Subcutaneous abdominal adipose tissue (tissue), 5 donors: ENCODE measurements at regions not wholly inside any gene's neighbourhood (a gene's known extent, or its start where the extent isn't known, plus 50 kb on each side); places are given as distances from the start of the nearest gene placed in this dataset.

ENCODE experiments used
- H3K27ac ChIP-seq: one replicate; pipeline ENCODE4 v1.7.0; 2013; ENCODE audit warnings: low read depth, mild to moderate bottlenecking, inconsistent platforms, low read length, moderate library complexity
- H3K27me3 ChIP-seq, 5 donors: one replicate each; pipeline ENCODE4 v1.7.0; 2013; ENCODE audit warnings: low read length in 5 of 5, inconsistent platforms in 1 of 5; ENCODE audit not compliant: control insufficient read depth in 5 of 5, insufficient read depth in 4 of 5
- H3K36me3 ChIP-seq, 5 donors: one replicate each; pipeline ENCODE4 v1.7.0; 2013; ENCODE audit warnings: low read length in 5 of 5; ENCODE audit not compliant: control insufficient read depth in 5 of 5, insufficient read depth in 5 of 5
- H3K4me1 ChIP-seq, 5 donors: one replicate each; pipeline ENCODE4 v1.7.0; 2013; ENCODE audit warnings: low read length in 5 of 5, mild to moderate bottlenecking in 3 of 5, moderate library complexity in 1 of 5; ENCODE audit not compliant: control insufficient read depth in 5 of 5, insufficient read depth in 5 of 5
- H3K4me3 ChIP-seq, 5 donors: one replicate each; pipeline ENCODE4 v1.7.0; 2013; ENCODE audit warnings: low read length in 5 of 5, low read depth in 1 of 5
- H3K9ac ChIP-seq, 5 donors: one replicate each; pipeline ENCODE4 v1.7.0; 2013; ENCODE audit warnings: low read length in 5 of 5, mild to moderate bottlenecking in 4 of 5, moderate library complexity in 3 of 5
- H3K9me3 ChIP-seq, 5 donors: one replicate each; pipeline ENCODE4 v1.7.0; 2013; ENCODE audit warnings: low read length in 5 of 5; ENCODE audit not compliant: control insufficient read depth in 5 of 5
- donor health status: healthy.
- donor health status: healthy.
- donor health status: healthy.
- donor health status: healthy.
- donor health status: healthy.

GRCh38 chr1:42052072-42052699 lies 101.0 kb upstream of the GUCA2B start:
- Histone ChIP-seq H3K27ac (no peak overlapping the region), H3K4me1 (no peaks in the 10 kb centered on the region), H3K4me3 (no peak overlapping the region), H3K27me3 (no peaks in the 10 kb centered on the region), H3K9ac (no peak overlapping the region), H3K36me3 (no peaks in the 10 kb centered on the region), H3K9me3 (no peaks in the 10 kb centered on the region)

GRCh38 chr1:42047508-42047880 lies 105.7 kb upstream of the GUCA2B start:
- Histone ChIP-seq H3K4me1 (no peaks in the 10 kb centered on the region), H3K36me3 (no peaks in the 10 kb centered on the region), H3K27me3 (peaks cover 0 to 4% (median 0%) of the 10 kb centered on the region in 5 donors), H3K9me3 (no peaks in the 10 kb centered on the region), H3K27ac (no peak overlapping the region), H3K9ac (no peak overlapping the region), H3K4me3 (no peak overlapping the region)

GRCh38 chr1:42046761-42047507 lies 106.3 kb upstream of the GUCA2B start:
- Histone ChIP-seq H3K4me1 (no peaks in the 10 kb centered on the region), H3K9ac (no peak overlapping the region), H3K27ac (no peak overlapping the region), H3K36me3 (no peaks in the 10 kb centered on the region), H3K27me3 (peaks cover 0 to 4% (median 0%) of the 10 kb centered on the region in 5 donors), H3K4me3 (no peak overlapping the region), H3K9me3 (no peaks in the 10 kb centered on the region)

- no peak overlapping the region for H3K4me3 ChIP-seq
- no peaks in the 10 kb centered on the region for H3K4me1 ChIP-seq
- no peaks in the 10 kb centered on the region for H3K9me3 ChIP-seq
- H3K9ac ChIP-seq = no peak overlapping the region
- H3K36me3 ChIP-seq = no peaks in the 10 kb centered on the region
- peaks cover 0 to 4% (median 0%) of the 10 kb centered on the region in 5 donors for H3K27me3 ChIP-seq
- H3K27ac ChIP-seq = no peak overlapping the region
Measured at GRCh38 chr1:42044346-42044745, 108.9 kb upstream of the GUCA2B start.

- H3K27me3 ChIP-seq = peaks cover 0 to 4% (median 0%) of the 10 kb centered on the region in 5 donors
- H3K4me3 ChIP-seq = no peak overlapping the region
- H3K4me1 ChIP-seq = no peaks in the 10 kb centered on the region
- no peaks in the 10 kb centered on the region for H3K36me3 ChIP-seq
- H3K27ac ChIP-seq = no peak overlapping the region
- H3K9ac ChIP-seq = no peak overlapping the region
- no peaks in the 10 kb centered on the region for H3K9me3 ChIP-seq
Measured at GRCh38 chr1:42043811-42044210, 109.4 kb upstream of the GUCA2B start.

- H3K4me3 ChIP-seq = no peak overlapping the region
- H3K36me3 ChIP-seq = no peaks in the 10 kb centered on the region
- H3K9me3 ChIP-seq = no peaks in the 10 kb centered on the region
- H3K27me3 ChIP-seq = peaks cover 0 to 4% (median 0%) of the 10 kb centered on the region in 5 donors
- no peak overlapping the region for H3K9ac ChIP-seq
- no peaks in the 10 kb centered on the region for H3K4me1 ChIP-seq
- no peak overlapping the region for H3K27ac ChIP-seq
Measured at GRCh38 chr1:42043182-42043581, 110.0 kb upstream of the GUCA2B start.

- no peak overlapping the region for H3K9ac ChIP-seq
- H3K27me3 ChIP-seq = peaks cover 0 to 4% (median 0%) of the 10 kb centered on the region in 5 donors
- no peaks in the 10 kb centered on the region for H3K9me3 ChIP-seq
- H3K4me1 ChIP-seq = peaks cover 0 to 6% (median 4%) of the 10 kb centered on the region in 5 donors
- no peak overlapping the region for H3K27ac ChIP-seq
- no peaks in the 10 kb centered on the region for H3K36me3 ChIP-seq
- H3K4me3 ChIP-seq = no peak overlapping the region
Measured at GRCh38 chr1:42041031-42041430, 112.2 kb upstream of the GUCA2B start.

GRCh38 chr1:42040159-42040558 lies 113.1 kb upstream of the GUCA2B start:
- H3K27ac ChIP-seq = no peak overlapping the region
- H3K27me3 ChIP-seq = peaks cover 0 to 4% (median 0%) of the 10 kb centered on the region in 5 donors
- no peak overlapping the region for H3K4me3 ChIP-seq
- peaks cover 0 to 9% (median 4%) of the 10 kb centered on the region in 5 donors for H3K4me1 ChIP-seq
- H3K9ac ChIP-seq = no peak overlapping the region
- H3K9me3 ChIP-seq = no peaks in the 10 kb centered on the region
- no peaks in the 10 kb centered on the region for H3K36me3 ChIP-seq

GRCh38 chr1:42038261-42038660 lies 114.9 kb upstream of the GUCA2B start:
- Histone ChIP-seq H3K4me3 (no peak overlapping the region), H3K9ac (no peak overlapping the region), H3K27me3 (no peaks in the 10 kb centered on the region), H3K4me1 (peaks cover 0 to 19% (median 15%) of the 10 kb centered on the region in 5 donors), H3K9me3 (no peaks in the 10 kb centered on the region), H3K27ac (no peak overlapping the region), H3K36me3 (no peaks in the 10 kb centered on the region)

- no peaks in the 10 kb centered on the region for H3K36me3 ChIP-seq
- no peak overlapping the region for H3K27ac ChIP-seq
- no peaks in the 10 kb centered on the region for H3K27me3 ChIP-seq
- no peaks in the 10 kb centered on the region for H3K9me3 ChIP-seq
- H3K9ac ChIP-seq = no peak overlapping the region
- H3K4me3 ChIP-seq = no peak overlapping the region
- H3K4me1 ChIP-seq = peaks cover 0 to 20% (median 19%) of the 10 kb centered on the region in 5 donors
Measured at GRCh38 chr1:42037586-42037985, 115.6 kb upstream of the GUCA2B start.
